ENCODE measurements at regions not wholly inside any gene's neighbourhood (a gene's known extent, or its start where the extent isn't known, plus 50 kb on each side); places are given as distances from the start of the nearest gene placed in this dataset.

- TF ChIP-seq CTCF (IDR thresholded peaks at IDR 0.05; ENCODE audit: low read depth, low read length) (no peak), MAX (IDR thresholded peaks at IDR 0.05; ENCODE audit: low read depth, low read length) (no peak)
These were observed 875.3 kb upstream of the SLITRK5 start for GRCh38 chr13:86795858-86796257.
